ENCODE measurements at regions not wholly inside any gene's neighbourhood (a gene's known extent, or its start where the extent isn't known, plus 50 kb on each side); places are given as distances from the start of the nearest gene placed in this dataset.

- WGBS: 76% methylated on average over 1 of the region's 1 CpG
Measured at GRCh38 chr4:177579649-177580048, 137.4 kb upstream of the AGA start.

DNA sequence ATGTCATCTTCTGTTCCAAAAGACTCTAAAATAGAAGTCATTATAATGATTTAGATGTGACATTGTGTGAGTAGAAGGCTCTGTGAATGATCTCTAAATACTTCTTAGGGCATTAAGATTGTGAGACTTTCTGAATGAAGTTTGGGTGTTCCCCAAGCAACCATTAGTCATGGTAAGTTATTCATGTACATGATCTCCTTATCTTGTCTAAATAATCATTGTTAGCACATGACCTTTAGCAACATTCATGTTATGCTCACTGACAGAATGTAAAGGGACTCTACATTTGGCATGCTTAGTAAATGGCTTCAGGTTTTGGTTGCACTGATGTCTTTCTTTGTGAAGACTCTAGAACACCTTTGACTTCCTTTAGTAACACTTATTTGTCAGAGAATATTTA lies 140.8 kb upstream of the AGA start:
- H3K27me3 ChIP-seq: no peaks in the 10 kb centered on the region
- TF ChIP-seq POLR2A (IDR thresholded peaks at IDR 0.05): no peak
- no peak for TF ChIP-seq POLR2AphosphoS5 (IDR thresholded peaks at IDR 0.05)
- TF ChIP-seq EP300 (IDR thresholded peaks at IDR 0.05): no peak
- TF ChIP-seq, protein P1, sequence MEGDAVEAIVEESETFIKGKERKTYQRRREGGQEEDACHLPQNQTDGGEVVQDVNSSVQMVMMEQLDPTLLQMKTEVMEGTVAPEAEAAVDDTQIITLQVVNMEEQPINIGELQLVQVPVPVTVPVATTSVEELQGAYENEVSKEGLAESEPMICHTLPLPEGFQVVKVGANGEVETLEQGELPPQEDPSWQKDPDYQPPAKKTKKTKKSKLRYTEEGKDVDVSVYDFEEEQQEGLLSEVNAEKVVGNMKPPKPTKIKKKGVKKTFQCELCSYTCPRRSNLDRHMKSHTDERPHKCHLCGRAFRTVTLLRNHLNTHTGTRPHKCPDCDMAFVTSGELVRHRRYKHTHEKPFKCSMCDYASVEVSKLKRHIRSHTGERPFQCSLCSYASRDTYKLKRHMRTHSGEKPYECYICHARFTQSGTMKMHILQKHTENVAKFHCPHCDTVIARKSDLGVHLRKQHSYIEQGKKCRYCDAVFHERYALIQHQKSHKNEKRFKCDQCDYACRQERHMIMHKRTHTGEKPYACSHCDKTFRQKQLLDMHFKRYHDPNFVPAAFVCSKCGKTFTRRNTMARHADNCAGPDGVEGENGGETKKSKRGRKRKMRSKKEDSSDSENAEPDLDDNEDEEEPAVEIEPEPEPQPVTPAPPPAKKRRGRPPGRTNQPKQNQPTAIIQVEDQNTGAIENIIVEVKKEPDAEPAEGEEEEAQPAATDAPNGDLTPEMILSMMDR (IDR thresholded peaks at IDR 0.05): no peak
- DNase-seq (ENCODE audit: low spot score in 2 of 2): no peak
- H3K27ac ChIP-seq: no peak overlapping the region
- H3K4me1 ChIP-seq: no peaks in the 10 kb centered on the region
- no peak overlapping the region for H3K4me3 ChIP-seq
- H3K9me3 ChIP-seq: no peaks in the 10 kb centered on the region
- H3K36me3 ChIP-seq: no peaks in the 10 kb centered on the region

More at GRCh38 chr4:177579649-177580048, 137.4 kb upstream of the AGA start:
- Histone ChIP-seq H3K36me3 (no peaks in the 10 kb centered on the region), H3K27ac (no peak overlapping the region), H3K9me3 (no peaks in the 10 kb centered on the region), H3K4me1 (no peaks in the 10 kb centered on the region), H3K4me3 (no peak overlapping the region), H3K27me3 (no peaks in the 10 kb centered on the region)
- DNase-seq (ENCODE audit: low spot score in 2 of 2): no peak
- TF ChIP-seq EP300 (IDR thresholded peaks at IDR 0.05): no peak
- no peak for TF ChIP-seq POLR2AphosphoS5 (IDR thresholded peaks at IDR 0.05)
- TF ChIP-seq, protein P1 (IDR thresholded peaks at IDR 0.05): no peak

- H3K27ac ChIP-seq: no peak overlapping the region
- H3K4me3 ChIP-seq: no peak overlapping the region
- no peaks in the 10 kb centered on the region for H3K36me3 ChIP-seq
- H3K4me1 ChIP-seq: no peaks in the 10 kb centered on the region
- no peaks in the 10 kb centered on the region for H3K27me3 ChIP-seq
- no peak for DNase-seq (ENCODE audit: low spot score in 2 of 2)
- TF ChIP-seq EP300 (IDR thresholded peaks at IDR 0.05) (no peak), POLR2A (IDR thresholded peaks at IDR 0.05) (no peak), POLR2AphosphoS5 (IDR thresholded peaks at IDR 0.05) (no peak)
- TF ChIP-seq, protein P1 (IDR thresholded peaks at IDR 0.05): no peak
- H3K9me3 ChIP-seq: no peaks in the 10 kb centered on the region
- 89% methylated on average over 2 of the region's 2 CpGs for WGBS
Measured at GRCh38 chr4:177587989-177588388, 145.8 kb upstream of the AGA start.

GRCh38 chr4:177595386-177595785 lies 153.1 kb upstream of the AGA start:
- Histone ChIP-seq H3K4me3 (no peak overlapping the region), H3K27me3 (no peaks in the 10 kb centered on the region), H3K4me1 (no peaks in the 10 kb centered on the region), H3K27ac (no peak overlapping the region), H3K36me3 (no peaks in the 10 kb centered on the region), H3K9me3 (no peaks in the 10 kb centered on the region)
- TF ChIP-seq EP300 (IDR thresholded peaks at IDR 0.05) (no peak), POLR2AphosphoS5 (IDR thresholded peaks at IDR 0.05) (no peak), POLR2A (IDR thresholded peaks at IDR 0.05) (no peak)
- TF ChIP-seq, protein P1 (IDR thresholded peaks at IDR 0.05): no peak
- no peak for DNase-seq (ENCODE audit: low spot score in 2 of 2)
- 85% methylated on average over 2 of the region's 2 CpGs for WGBS

- no peaks in the 10 kb centered on the region for H3K27me3 ChIP-seq
- H3K9me3 ChIP-seq: no peaks in the 10 kb centered on the region
- H3K36me3 ChIP-seq: no peaks in the 10 kb centered on the region
- H3K27ac ChIP-seq: no peak overlapping the region
- H3K4me1 ChIP-seq: no peaks in the 10 kb centered on the region
- TF ChIP-seq EP300 (IDR thresholded peaks at IDR 0.05) (no peak), POLR2AphosphoS5 (IDR thresholded peaks at IDR 0.05) (no peak), POLR2A (IDR thresholded peaks at IDR 0.05) (no peak)
- TF ChIP-seq, protein P1 (IDR thresholded peaks at IDR 0.05): no peak
- no peak overlapping the region for H3K4me3 ChIP-seq
- 40% methylated on average over 4 of the region's 4 CpGs for WGBS
- no peak for DNase-seq (ENCODE audit: low spot score in 2 of 2)
Measured at GRCh38 chr4:177596035-177596434, 153.8 kb upstream of the AGA start.
